ENCODE measurements at regions not wholly inside any gene's neighbourhood (a gene's known extent, or its start where the extent isn't known, plus 50 kb on each side); places are given as distances from the start of the nearest gene placed in this dataset.
"Not testable (repeated sequence)": the region's sequence is repeated elsewhere in the genome, so short reads cannot be mapped to it uniquely, and the experiment has no call there.

DNA sequence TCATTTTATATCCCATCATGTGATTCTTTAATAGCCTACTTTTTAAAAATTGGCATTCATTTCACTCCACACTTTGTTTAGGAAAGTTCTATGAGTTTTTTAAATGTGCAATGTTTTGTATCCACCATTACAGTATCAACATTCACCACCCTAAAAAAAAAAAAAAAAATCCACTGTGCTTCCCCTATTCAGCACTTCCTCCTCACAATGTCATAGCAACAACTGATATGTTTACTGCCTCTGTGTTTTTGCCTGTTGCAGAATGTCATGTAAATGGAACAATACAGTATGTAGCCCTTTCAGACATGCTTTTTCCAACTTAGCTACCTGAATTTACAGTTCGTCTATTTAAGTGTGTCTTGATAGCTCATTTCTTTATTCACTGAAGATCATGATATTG, 754.2 kb downstream of the FAM181B start:
- no peak for DNase-seq (ENCODE audit: low spot score)

DNA sequence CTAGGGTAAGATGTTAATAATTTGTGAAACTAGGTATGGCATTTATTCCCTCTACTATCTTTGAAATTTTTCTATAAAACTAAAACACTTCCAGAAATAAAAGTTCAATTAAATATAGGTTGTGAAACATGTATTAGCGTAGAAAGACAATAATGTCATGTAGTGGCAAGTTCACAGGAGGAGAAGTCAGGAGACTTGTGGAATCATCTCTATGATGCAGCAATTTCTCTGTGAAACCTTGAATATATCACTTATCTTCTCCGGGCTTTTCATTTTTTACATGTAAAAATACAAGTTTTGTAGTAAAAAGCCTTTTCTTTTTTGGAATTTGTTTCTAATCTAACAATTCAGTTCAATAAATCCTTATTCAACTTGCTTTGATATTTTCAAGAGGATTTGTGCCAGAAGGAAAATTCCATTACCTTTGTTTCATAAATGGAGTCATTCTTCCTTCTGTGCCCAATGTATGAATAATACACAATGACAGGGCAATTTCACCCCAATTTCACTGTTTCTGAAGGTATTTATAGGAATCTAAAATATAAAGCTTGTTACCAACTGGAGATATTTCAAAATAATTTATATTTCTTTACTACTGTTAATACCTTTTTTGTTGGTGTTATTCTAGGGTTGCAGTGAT, 758.3 kb downstream of the FAM181B start:
- no peak for DNase-seq (ENCODE audit: low spot score)

DNA sequence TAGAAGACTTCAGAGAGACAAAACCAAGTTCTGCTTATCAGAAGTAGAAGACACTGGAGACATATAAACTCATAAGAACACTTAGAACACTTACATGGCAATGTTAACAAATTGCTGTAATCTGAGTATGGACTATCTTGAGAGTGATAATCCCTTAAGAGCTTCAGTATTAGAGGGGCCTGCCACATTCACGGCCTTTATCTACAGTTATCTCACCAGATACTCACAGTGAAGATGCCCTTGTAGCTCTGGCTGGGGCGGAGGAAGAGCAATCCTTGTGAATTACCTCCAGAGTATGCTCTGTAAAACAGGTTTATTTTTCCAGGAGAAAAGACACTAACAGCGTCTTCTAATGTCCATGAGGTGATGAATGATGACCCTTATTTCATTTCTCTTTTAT, 762.8 kb downstream of the FAM181B start:
- DNase-seq (ENCODE audit: low spot score), result no peak

DNA sequence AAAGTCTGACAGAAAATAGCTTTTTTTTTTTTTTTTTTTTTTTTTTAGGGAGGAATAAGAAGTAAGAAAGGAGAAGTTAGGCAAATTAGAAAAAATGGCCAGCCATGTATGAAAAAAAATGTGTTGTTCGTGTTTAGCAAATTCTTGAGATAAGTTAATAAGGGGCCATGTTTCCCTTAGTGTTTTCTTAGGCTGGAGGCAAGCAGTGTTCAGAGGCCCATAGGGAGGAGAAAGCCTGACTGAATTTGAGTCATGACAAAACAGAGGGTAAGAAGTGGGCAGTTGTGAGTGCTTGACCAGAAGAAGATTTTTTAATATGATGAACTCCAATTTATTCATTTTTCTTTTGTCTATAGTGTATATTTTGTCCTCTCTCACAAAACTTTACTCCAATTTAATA, 766.4 kb downstream of the FAM181B start:
- DNase-seq (ENCODE audit: low spot score), result no peak

DNA sequence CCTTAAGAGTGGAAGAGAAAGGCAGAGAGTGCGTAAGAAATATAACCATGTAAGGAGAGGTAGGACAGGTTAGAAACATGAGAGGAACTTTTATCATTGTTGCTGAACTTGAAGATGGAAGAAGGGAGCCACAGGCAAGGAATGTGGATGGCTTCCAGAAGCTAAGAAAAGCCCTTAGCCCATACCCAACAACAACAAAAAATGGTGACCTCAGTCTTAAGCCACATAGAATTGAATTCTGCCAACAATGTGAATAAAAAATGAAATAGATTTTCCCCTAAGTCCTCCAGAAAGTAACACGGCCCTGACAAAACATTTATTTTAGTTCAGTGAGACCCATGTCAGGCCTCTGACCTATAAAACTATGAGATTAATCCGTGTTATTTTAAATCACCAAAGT, 767.3 kb downstream of the FAM181B start:
- DNase-seq (ENCODE audit: low spot score), result no peak

DNA sequence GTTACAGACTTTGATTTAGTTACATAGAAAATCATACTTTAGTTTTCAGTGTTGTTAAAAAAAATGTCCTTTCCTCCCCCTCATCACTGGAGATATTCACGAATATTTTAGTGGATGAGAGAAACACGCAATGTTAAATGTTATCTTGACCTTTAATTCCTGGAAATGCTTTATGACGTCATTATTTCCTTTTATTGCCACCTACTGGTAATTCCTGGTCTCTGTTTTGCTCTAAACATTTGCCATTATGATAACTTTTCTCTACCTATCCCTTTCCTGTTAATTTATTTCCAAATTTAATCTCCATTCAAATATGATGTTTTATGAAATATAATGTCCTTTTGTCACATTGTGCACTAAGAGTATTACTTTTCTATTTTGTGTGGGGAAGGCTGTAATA, 770.6 kb downstream of the FAM181B start:
- peak; percentile 35 for DNase-seq (ENCODE audit: low spot score)

DNA sequence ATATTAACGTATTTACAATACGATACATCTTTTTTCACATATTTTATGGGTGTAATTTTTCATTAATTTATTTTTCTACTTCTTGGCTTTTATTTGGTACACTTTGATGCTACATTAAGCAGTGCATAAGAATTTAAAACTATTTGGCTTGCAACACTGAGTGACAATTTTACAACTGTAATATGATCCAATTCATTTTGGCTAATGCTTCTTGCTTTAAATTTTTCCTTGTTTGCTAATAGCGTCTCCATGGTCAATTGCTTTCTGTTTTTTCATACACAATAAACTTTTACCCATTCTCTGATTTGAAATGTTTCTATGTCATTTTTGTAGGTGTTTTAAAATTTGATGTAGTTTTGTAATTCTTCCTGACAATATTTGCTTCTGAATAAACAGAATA, 773.2 kb downstream of the FAM181B start:
- DNase-seq (ENCODE audit: low spot score), result no peak

DNA sequence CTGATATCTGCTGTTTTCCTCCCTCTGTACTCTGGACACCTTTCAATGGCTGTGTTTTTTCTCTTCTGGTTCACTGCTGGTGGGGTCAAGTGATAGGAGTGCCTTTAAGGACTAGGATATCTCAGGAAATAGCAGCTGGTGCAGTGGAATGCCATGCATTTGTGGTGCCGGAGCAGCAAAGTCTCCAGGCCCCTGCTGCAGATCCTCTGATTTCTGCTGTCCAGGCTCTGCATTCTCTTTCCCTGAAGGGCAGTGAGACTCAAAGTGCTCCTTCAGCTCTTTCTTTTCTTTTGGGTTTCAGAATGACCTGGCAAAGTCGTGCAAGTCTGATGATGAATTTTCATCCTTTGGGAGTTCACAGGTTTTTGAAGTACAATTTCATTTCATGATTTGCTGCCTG, 774.3 kb downstream of the FAM181B start:
- DNase-seq (ENCODE audit: low spot score), result no peak

DNA sequence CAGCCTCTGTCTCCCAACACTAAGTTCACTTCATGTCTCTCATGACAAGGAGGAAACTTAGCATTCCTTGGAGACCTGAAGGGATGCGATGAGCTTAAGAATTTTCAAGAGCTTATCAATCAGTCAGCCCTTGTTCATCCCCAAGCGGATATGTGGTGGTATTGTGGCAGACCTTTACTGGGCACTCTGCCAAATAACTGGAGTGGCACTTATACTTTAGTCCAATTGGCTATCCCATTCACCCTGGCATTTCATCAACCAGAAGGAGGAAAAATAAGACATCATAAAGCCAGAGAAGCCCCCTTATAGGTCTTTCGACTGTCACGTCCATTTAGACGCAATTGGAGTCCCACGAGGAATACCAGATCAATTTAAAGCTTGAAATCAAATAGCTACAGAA, 779.4 kb downstream of the FAM181B start:
- not testable (repeated sequence) for DNase-seq (ENCODE audit: low spot score)

DNA sequence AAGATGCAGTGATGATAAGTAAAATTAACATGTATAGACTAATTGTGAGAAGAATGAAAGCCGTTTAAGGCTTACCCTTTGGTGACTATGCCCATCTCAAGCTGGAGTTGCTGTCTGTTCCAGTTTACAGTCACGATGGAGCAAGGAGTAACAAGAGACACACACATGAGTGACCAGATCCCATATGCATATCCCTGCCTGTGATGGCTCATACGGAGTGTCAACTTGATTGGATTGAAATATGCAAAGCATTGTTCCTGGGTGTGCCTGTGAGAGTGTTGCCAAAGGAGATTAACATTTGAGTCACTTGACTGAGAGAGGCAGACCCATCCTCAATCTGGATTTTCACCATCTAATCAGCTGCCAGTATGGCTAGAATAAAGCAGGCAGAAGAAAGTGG, 786.8 kb downstream of the FAM181B start:
- no peak for DNase-seq (ENCODE audit: low spot score)

DNA sequence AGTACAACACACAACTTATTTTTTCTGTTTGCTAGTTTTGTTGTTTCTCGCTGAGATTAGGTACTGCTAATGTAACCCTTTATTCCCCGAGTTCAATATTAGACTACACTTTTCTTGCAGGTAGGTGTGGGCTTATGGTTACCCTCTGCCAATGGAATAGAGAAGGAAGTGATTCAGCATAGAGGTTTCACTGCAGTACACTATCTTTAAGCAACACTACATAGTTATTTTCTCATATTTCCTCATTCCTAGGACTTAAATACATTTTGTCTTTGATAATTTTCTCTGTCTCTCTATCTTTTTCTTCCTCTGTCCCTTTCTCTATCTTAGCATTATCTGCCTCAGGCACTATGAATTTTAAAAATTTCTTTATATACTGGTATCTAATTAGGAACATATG, 791.0 kb downstream of the FAM181B start:
- no peak for DNase-seq (ENCODE audit: low spot score)

DNA sequence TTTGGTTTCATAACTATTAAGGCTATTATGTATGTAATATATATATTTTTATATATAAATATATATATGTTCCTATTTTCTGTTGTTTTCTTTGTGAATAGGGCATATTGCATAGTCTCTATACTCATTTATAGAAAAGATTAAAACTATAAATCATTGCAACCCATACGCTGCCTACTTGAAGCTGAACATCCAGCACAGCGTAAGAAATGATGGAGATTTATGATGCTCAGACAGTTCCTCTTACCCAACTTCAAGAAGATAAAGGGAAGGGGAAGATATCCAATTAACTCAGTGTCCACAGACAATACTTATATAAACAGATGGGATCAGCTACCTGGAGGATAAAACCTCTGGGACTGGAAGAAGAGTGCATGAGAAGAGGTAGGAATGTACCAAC, 791.7 kb downstream of the FAM181B start:
- DNase-seq (ENCODE audit: low spot score), result no peak

DNA sequence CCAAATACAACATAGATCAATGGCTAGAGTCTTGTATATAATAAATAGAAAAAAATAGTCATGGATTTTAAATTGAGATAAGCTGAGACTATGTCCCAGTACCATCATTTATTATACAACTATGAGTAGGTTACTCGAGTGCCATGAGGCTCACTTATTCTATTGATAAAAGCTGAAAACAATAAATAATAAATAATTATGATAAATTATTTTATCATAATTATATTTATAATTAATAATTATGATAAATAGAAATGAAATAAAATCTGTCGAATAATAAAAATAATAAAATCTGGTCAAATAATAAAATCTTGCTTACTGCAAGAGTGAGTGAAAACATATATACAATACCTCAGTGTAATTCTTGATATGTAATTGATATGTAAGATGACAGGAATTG, 801.4 kb downstream of the FAM181B start:
- no peak for DNase-seq (ENCODE audit: low spot score)

DNA sequence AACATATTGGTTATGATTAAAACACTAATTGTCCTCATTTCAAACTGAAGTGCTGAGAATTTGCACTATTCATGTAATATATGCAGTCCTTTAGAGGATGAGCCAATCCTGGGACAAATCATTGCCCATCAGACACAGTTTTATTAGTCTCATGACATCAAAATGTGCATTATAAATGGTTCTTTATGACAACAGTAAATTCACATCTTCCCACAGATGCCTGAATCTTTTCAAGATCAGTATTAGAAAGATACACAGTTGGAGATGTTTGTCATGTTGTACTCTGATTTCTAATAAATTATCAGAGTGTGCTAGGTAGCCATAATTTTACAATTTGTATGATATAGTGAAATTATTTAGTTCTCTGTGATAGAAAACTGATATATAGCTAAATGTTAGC, 813.5 kb downstream of the FAM181B start:
- DNase-seq (ENCODE audit: low spot score), result no peak

DNA sequence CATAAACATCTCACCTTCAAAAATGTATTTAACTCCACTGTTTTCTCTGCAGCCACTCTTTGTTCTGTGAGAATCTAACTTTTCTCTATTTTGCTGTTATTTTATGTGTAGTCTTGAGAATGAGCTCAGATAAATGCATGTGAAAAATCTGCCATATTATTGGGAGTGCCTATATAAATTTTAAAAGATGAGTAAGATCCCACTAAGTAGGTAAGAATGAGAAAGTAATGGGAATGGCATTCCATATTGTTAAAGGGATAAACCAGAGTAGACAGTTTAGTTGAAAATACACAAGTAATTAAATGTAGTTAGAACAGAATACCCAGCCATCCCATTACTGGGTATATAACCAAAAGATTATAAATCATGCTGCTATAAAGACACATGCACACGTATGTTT, 817.2 kb downstream of the FAM181B start:
- DNase-seq (ENCODE audit: low spot score), result no peak

DNA sequence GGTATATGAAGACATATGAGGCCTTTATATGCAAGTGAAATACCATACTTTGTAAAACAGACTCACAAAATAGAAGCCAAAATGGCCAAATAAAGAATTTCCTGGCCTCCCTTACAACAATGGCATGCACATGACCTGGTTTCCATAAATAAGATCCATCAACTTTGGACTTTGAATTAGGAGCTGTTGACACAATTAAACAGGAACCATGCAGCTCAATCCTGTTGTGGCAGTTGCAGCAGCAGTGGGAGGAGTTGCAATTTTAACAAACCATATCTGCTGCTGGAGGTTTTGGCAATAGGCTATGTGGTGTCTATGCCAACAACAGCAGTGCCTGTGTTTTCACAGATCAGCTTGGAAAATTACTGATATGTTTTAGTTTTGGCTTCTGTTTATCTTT, 818.6 kb downstream of the FAM181B start:
- DNase-seq (ENCODE audit: low spot score), result no peak

DNA sequence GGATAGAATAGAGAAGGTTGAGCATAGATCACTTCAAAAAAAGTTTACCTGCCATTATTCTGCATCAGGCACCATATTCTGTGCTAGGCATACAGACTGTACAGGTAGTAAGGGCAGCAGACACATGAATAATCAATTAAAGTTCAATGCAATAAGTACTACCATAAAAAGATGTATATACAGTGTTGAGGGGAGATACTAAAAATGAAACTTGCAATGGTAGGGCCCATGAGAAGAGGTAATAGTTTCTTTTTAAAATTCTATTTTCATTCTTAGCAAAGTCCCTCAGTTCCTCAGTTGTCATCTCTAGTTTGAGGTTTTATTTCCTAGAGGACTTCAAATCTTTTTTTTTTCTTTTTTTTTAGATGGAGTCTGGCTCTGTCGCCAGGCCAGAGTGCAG, 819.9 kb downstream of the FAM181B start:
- DNase-seq (ENCODE audit: low spot score), result no peak

DNA sequence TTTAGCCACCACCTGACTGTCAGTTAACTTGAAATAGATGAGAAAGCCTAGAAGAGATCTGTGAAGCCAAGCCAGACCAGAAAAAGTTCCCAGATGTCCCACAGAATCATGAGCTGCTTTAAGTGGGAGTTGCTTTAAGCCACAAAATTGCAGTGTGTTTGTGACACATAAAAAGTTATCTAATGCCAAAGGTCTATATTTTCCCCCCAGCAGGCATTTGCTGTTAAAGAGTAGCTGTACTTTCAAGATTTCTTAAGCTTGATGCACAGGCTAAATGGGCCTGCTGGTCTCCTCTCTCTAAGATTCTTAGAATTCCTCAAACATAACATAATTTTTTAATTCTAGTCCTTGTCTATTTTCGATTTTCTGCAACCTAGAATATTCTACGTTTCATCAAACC, 825.7 kb downstream of the FAM181B start:
- DNase-seq (ENCODE audit: low spot score), result no peak

DNA sequence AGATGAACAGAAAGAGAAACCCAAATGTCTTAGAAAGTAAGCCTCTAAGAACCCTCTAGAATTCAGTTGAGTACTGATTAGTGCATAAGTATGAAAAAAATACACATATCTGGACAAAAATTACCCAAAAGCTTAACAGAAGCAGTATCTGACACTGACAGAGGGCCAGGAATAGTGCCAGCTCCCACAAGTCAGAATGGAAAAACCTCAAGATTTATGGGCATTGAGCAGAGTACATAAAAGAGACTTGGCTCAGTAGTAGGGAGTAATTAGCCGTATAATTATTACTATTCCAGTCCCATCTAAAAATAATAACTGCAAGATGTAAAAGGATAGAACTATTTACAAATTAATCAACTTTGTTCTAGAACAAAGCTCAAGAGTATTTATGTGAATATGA, 834.5 kb downstream of the FAM181B start:
- DNase-seq (ENCODE audit: low spot score), result no peak

DNA sequence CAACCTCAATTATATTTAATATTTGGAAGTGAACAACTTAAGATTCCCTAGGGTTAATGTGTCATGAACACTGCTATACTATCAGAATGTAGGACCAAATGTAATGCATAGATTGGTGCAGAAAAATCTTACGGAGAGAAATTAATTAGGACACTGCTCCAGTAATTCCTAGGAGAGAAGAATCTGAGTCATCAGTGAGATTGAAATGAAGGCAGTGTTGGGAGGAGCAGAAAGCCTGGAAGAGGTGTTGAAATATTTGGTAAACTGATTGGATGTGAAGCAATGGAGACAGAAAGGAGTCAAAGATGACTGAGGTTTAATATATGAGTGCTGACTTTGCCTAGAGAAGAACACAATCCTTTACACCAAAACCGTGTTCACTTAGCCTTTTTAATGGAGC, 836.0 kb downstream of the FAM181B start:
- DNase-seq (ENCODE audit: low spot score), result no peak

DNA sequence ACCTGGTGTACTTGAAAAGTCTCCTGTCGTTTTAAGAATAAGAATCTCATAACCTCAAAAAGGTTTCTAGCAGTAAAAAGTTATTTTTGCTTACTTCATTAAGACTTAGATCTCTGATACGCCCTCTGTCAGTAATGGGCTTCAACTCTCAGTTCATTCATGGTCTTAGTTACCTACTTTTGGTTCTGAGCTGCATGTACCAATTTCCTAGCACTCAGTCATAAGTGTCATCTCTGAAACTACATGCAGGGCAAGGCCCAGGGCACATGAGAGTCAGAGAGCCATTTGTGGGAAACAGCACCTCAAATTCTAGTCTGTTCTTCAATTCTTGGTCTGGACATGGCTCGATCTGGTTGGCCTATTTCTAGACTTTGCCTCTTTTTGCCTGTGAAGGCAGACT, 838.4 kb downstream of the FAM181B start:
- DNase-seq (ENCODE audit: low spot score), result no peak

DNA sequence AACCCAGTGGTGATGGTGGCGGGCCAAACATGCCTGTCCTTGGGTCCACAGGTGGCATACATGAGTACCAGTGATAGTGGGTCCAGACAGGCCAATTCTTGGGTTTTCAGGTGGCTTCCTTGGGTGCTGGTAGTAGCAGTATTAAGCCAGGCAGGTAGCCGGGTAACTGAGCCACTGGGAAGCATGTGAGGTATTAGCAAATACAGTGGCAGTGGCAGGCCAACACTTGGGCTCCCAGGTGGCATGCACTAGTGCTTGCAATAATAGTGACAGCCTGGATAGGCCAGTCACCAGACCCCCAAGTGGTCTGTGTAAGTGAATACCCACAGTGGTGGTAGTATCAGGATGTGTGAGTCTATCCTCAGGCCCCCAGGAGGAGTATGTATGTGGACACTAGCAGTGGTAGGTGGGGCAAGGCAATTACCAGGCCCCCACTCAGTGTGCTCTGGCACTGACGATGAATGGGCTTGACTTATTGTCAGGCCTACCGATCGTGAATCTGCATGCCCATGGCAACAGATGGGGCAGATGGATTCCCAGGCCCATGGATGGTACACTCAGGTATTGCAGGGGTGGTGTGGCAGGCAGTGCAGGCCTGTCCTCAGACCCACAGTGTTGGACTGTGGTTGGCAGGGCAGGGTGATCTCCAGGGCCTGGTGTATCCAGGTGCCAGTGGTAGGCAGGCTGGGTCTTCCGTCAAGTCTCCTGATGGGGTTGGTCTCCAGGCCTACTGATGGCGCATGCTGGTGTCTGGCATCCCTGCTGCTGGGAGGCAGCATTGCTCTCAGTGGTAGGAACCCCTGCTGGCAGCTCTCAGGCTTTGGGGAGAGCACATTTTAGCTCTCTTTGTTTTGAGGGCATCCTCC, 840.7 kb downstream of the FAM181B start:
- DNase-seq (ENCODE audit: low spot score), result no peak

DNA sequence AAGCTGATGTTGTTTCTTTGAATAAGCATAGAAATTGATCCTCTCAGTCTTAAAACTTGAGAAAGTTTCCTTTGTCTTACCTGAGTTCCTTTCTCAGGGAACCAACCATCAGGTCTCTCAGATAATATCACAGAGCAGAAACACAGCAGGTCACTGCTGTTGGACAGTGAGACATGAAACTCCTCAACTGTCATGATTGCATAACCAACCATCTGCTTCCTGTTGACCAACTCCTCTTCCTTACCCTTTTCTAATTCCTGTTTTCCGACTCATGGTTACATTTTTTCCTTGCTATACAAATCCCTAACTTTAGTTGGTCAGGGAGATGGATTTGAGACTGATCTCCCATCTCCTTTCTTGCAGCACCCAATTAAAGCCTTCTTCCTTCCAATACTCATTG, 845.3 kb downstream of the FAM181B start:
- DNase-seq (ENCODE audit: low spot score), result no peak

DNA sequence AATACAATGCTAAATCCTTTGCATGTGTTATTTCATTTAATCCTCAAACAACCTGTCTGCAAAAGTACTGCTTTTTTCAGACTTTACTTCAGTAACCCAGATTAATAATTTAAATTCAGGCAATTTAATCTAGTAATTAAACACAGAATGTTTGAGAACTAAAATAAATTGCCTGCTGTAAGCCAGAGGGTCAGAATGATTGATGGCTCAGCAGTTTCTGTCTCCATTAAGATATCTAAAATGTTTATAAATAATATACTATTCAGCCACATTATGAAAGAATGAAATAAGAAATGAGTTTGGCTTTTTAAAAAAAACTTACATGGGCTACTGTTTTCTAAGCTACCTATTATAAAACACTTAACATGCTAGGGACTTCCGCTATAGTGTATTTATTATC, 846.0 kb downstream of the FAM181B start:
- no peak for DNase-seq (ENCODE audit: low spot score)
